ENCODE measurements at regions not wholly inside any gene's neighbourhood (a gene's known extent, or its start where the extent isn't known, plus 50 kb on each side); places are given as distances from the start of the nearest gene placed in this dataset.

DNA sequence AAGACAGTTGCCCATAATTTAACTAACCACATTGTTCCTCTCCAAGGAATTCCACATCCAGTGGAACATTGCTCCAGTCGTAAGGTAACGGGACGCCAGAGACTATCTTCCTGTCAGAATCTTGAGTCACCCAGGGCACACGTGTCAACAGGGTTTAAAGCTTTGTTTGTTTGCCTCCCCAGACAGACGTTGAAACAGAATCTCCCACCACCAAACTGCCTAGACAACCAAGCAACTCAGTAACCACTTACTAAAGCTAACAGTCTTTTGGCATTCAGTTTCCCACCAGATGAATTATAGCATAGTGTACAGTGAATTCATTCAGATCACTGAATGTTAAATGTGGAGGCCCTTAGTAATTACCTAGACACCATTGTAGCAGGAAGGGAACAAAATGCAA, 439.5 kb downstream of the PLPP3 start:
- H2BK120ac ChIP-seq (ENCODE audit: low read depth, low read length, poor library complexity, severe bottlenecking), result no peak overlapping the region
- H3K9ac ChIP-seq (ENCODE audit: extremely low read depth, insufficient read length, low read length), result no peak overlapping the region
- no peaks in the 10 kb centered on the region for H3K9me3 ChIP-seq (ENCODE audit: control insufficient read depth, low read depth, low read length)
- H2BK12ac ChIP-seq (ENCODE audit: insufficient read length, low read depth, low read length), result no peak overlapping the region
- H4K20me1 ChIP-seq (ENCODE audit: control insufficient read depth, insufficient read depth, insufficient read length), result no peaks in the 10 kb centered on the region
- WGBS (ENCODE audit: extremely low coverage, insufficient read length, low lambda C conversion rate), result no CpG with 5 or more reads among the region's 5 CpGs
- H3K14ac ChIP-seq (ENCODE audit: insufficient read depth, low read length), result no peak overlapping the region
- H3T11ph ChIP-seq (ENCODE audit: low read length), result no peak overlapping the region
- H3K27ac ChIP-seq (ENCODE audit: insufficient read length, low read depth, low read length), result no peak overlapping the region
- H3K79me2 ChIP-seq (ENCODE audit: insufficient read depth, low read length), result no peaks in the 10 kb centered on the region
- H2AFZ ChIP-seq (ENCODE audit: low read length), result no peak overlapping the region
- H3K79me1 ChIP-seq (ENCODE audit: insufficient read depth, low read depth, low read length, poor library complexity, severe bottlenecking), result no peaks in the 10 kb centered on the region
- no peaks in the 10 kb centered on the region for H3K4me1 ChIP-seq (ENCODE audit: insufficient read depth, low read length)
- H3K4me2 ChIP-seq (ENCODE audit: insufficient read depth, insufficient read length, low read length), result no peak overlapping the region
- Mint-ChIP-seq H3K4me3 (no peak overlapping the region), H3K9me3 (no peaks in the 10 kb centered on the region), H3K27ac (no peak overlapping the region), H3K27me3 (ENCODE audit: low read depth) (peaks cover 6% of the 10 kb centered on the region), H3K4me1 (peaks cover 4 to 6% of the 10 kb centered on the region in 2 experiments; a peak in 2 of 4 replicates), H3K36me3 (ENCODE audit: insufficient read depth in 1 of 3, low read depth in 3 of 3) (no peaks in the 10 kb centered on the region)
- H2BK5ac ChIP-seq (ENCODE audit: insufficient read length, low read length), result no peak overlapping the region
- TF ChIP-seq CTCF (conservative IDR thresholded peaks at IDR 0.05), result no peak
- no peak overlapping the region for H2AK5ac ChIP-seq (ENCODE audit: insufficient read length, low read length)
- no peak overlapping the region for H3K4ac ChIP-seq (ENCODE audit: low read depth, low read length)
- no peak overlapping the region for H2BK20ac ChIP-seq (ENCODE audit: low read depth, low read length, poor library complexity, severe bottlenecking)
- DNase-seq, result no peak
- H3K27me3 ChIP-seq (ENCODE audit: insufficient read depth, low read length), result no peaks in the 10 kb centered on the region
- no peak overlapping the region for H3K56ac ChIP-seq (ENCODE audit: insufficient read length, low read depth, low read length)
- H3K23ac ChIP-seq (ENCODE audit: insufficient read length, low read depth, low read length), result no peak overlapping the region
- no peak overlapping the region for H2BK15ac ChIP-seq (ENCODE audit: low read depth, low read length)
- no peaks in the 10 kb centered on the region for H3K23me2 ChIP-seq (ENCODE audit: insufficient read length, low read depth, low read length, poor library complexity, severe bottlenecking)
- no peak overlapping the region for H4K91ac ChIP-seq (ENCODE audit: insufficient read length, low read depth, low read length)
- H4K5ac ChIP-seq (ENCODE audit: insufficient read length, low read depth, low read length), result no peak overlapping the region
- H3K18ac ChIP-seq (ENCODE audit: insufficient read length, low read depth, low read length), result no peak overlapping the region
- no peak overlapping the region for H4K8ac ChIP-seq (replicated peaks; ENCODE audit: insufficient read length, low read depth, low read length)

All from H9 (cell line).